CD4-positive, alpha-beta T cell treated with Interleukin-2 at 100 ng/mL for 4 hours (primary cell): ENCODE measurements at regions not wholly inside any gene's neighbourhood (a gene's known extent, or its start where the extent isn't known, plus 50 kb on each side); places are given as distances from the start of the nearest gene placed in this dataset.

Source experiments
- DNase-seq: peaks from one replicate; pipeline ENCODE4 v3.0.0-alpha.2; 2020; ENCODE audit warnings: low spot score

- DNase-seq, result no peak
These were observed 184.3 kb downstream of the ANXA2 start for GRCh38 chr15:60213377-60214000.

GRCh38 chr15:60214201-60214600 lies 183.6 kb downstream of the ANXA2 start:
- no peak for DNase-seq

- no peak for DNase-seq
These were observed 182.4 kb downstream of the ANXA2 start for GRCh38 chr15:60215225-60215963.

- DNase-seq, result no peak
These were observed 180.6 kb downstream of the ANXA2 start for GRCh38 chr15:60217161-60217560.

GRCh38 chr15:60218256-60218655 lies 179.5 kb downstream of the ANXA2 start:
- no peak for DNase-seq

GRCh38 chr15:60219866-60220265 lies 177.9 kb downstream of the ANXA2 start:
- DNase-seq, result no peak

- no peak for DNase-seq
These were observed 176.4 kb downstream of the ANXA2 start for GRCh38 chr15:60221356-60221755.

GRCh38 chr15:60222404-60222803 lies 175.4 kb downstream of the ANXA2 start:
- no peak for DNase-seq

GRCh38 chr15:60223176-60223575 lies 174.6 kb downstream of the ANXA2 start:
- DNase-seq, result no peak

- no peak for DNase-seq
These were observed 170.9 kb downstream of the ANXA2 start for GRCh38 chr15:60226924-60227323.

- DNase-seq, result no peak
These were observed 169.7 kb downstream of the ANXA2 start for GRCh38 chr15:60228101-60228500.

- DNase-seq, result no peak
These were observed 169.2 kb downstream of the ANXA2 start for GRCh38 chr15:60228619-60229018.

GRCh38 chr15:60235951-60236710 lies 161.7 kb downstream of the ANXA2 start:
- no peak for DNase-seq

- DNase-seq, result no peak
These were observed 160.3 kb downstream of the ANXA2 start for GRCh38 chr15:60237446-60237845.

- no peak for DNase-seq
These were observed 154.0 kb downstream of the ANXA2 start for GRCh38 chr15:60243769-60244168.

- DNase-seq, result no peak
These were observed 153.0 kb downstream of the ANXA2 start for GRCh38 chr15:60244813-60245212.

- no peak for DNase-seq
These were observed 147.5 kb downstream of the ANXA2 start for GRCh38 chr15:60250316-60250715.

GRCh38 chr15:60251300-60252070 lies 146.3 kb downstream of the ANXA2 start:
- DNase-seq, result no peak

GRCh38 chr15:60254416-60254815 lies 143.4 kb downstream of the ANXA2 start:
- DNase-seq, result no peak

GRCh38 chr15:60255390-60255789 lies 142.4 kb downstream of the ANXA2 start:
- peak; percentile 3 for DNase-seq

GRCh38 chr15:60257591-60258159 lies 140.1 kb downstream of the ANXA2 start:
- no peak for DNase-seq

- DNase-seq, result no peak
These were observed 138.3 kb downstream of the ANXA2 start for GRCh38 chr15:60259469-60259868.
